Body of pancreas (tissue), 4 donors: ENCODE measurements at regions not wholly inside any gene's neighbourhood (a gene's known extent, or its start where the extent isn't known, plus 50 kb on each side); places are given as distances from the start of the nearest gene placed in this dataset.

Source experiments
- ATAC-seq: fragments of 150-250 bp; one replicate; pipeline ENCODE4 v1.9.1; 2016
- DNase-seq, 4 donors: peaks; one replicate each; pipeline ENCODE4 v3.0.0-alpha.2; 2019
- H3K27ac ChIP-seq, 4 donors: fragments of 200-600 bp; sonication (generic); 1 replicate in 3 of 4; 2 replicates in 1 of 4; pipeline versions ENCODE4 v1.5.1 to v1.6.1; 2016 to 2019; ENCODE audit warnings: mild to moderate bottlenecking in 1 of 4, mixed read lengths in 1 of 4, moderate library complexity in 1 of 4
- H3K27me3 ChIP-seq, 2 donors: fragments of 200-600 bp; sonication (generic); one replicate each; pipeline ENCODE4 v1.6.0; 2016; ENCODE audit warnings: mild to moderate bottlenecking in 1 of 2
- H3K36me3 ChIP-seq, 2 donors: fragments of 200-600 bp; sonication (generic); replicated peaks in 1 of 2; 2 replicates each; pipeline ENCODE4 v1.5.1; 2016; ENCODE audit warnings: low read depth in 2 of 2; ENCODE audit not compliant: insufficient read depth in 1 of 2
- H3K4me1 ChIP-seq: fragments of 200-600 bp; sonication (generic); one replicate; pipeline ENCODE4 v1.6.0; 2016
- H3K4me3 ChIP-seq, 2 donors: fragments of 200-600 bp; sonication (generic); 1 replicate in 1 of 2; 2 replicates in 1 of 2; pipeline ENCODE4 v1.5.1; 2016 to 2019
- H3K9me3 ChIP-seq, 3 donors: fragments of 200-600 bp; sonication (generic); 1 replicate in 2 of 3; 2 replicates in 1 of 3; pipeline ENCODE4 v1.5.1; 2016
- POLR2A ChIP-seq, 3 donors: fragments of 450-650 bp; IDR thresholded peaks; one replicate each; pipeline ENCODE4 v1.6.1; 2016; ENCODE audit warnings: antibody characterized with exemption in 3 of 3, mild to moderate bottlenecking in 2 of 3
- WGBS, 2 donors: methylation state at CpG; one replicate each; pipeline ENCODE4 v1.1.5; 2017; 5-methylcytosine and 5-hydroxymethylcytosine counted together
- intact Hi-C: fragments of 100-400 bp; cut with DNase I; formaldehyde crosslinking; loops from one replicate; pipeline ENCODE4 v1.15.1; 2023
- TF ChIP-seq, protein P1 (sequence below), 7 experiments: fragments of 450-650 bp in 4 of 7; fragments of 200-600 bp in 3 of 7; sonication (generic) in 3 of 7; IDR thresholded peaks; one replicate each; pipeline ENCODE4 v1.5.1; 2016 to 2019; ENCODE audit warnings: antibody characterized with exemption in 7 of 7

DNA sequence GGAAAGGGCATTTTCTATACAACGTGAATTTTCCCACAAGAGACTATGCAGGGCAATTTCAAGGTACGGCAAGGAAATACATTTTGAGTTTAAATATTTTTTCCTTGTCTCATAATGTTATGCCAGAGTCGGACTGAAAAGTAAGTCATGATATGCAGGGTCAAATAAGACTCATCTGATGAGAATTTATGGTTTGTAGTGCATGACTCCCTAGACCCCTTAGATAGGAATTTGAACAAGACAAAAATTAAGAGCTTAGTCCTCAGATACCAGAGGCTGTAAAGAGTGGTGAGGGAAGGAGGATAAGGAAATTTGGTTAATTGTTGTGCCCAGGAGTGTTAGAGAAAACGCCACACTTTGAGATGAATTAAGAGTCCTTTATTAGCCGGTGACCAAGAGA lies 616.6 kb downstream of the XPNPEP1 start:
- no peaks in the 10 kb centered on the region for H3K4me1 ChIP-seq
- H3K36me3 ChIP-seq: no peaks in the 10 kb centered on the region
- H3K27ac ChIP-seq: no peak overlapping the region
- intact Hi-C loops: no loop called here
- WGBS, 2 donors: 34 to 41% methylated on average over 5 of the region's 5 CpGs
- DNase-seq (no peak), ATAC-seq (no peak)
- TF ChIP-seq, protein P1, sequence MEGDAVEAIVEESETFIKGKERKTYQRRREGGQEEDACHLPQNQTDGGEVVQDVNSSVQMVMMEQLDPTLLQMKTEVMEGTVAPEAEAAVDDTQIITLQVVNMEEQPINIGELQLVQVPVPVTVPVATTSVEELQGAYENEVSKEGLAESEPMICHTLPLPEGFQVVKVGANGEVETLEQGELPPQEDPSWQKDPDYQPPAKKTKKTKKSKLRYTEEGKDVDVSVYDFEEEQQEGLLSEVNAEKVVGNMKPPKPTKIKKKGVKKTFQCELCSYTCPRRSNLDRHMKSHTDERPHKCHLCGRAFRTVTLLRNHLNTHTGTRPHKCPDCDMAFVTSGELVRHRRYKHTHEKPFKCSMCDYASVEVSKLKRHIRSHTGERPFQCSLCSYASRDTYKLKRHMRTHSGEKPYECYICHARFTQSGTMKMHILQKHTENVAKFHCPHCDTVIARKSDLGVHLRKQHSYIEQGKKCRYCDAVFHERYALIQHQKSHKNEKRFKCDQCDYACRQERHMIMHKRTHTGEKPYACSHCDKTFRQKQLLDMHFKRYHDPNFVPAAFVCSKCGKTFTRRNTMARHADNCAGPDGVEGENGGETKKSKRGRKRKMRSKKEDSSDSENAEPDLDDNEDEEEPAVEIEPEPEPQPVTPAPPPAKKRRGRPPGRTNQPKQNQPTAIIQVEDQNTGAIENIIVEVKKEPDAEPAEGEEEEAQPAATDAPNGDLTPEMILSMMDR (IDR thresholded peaks at IDR 0.05): no peak
- TF ChIP-seq POLR2A (IDR thresholded peaks at IDR 0.05): no peak
- no peaks in the 10 kb centered on the region for H3K27me3 ChIP-seq
- no peak overlapping the region for H3K4me3 ChIP-seq
- H3K9me3 ChIP-seq: no peaks in the 10 kb centered on the region

DNA sequence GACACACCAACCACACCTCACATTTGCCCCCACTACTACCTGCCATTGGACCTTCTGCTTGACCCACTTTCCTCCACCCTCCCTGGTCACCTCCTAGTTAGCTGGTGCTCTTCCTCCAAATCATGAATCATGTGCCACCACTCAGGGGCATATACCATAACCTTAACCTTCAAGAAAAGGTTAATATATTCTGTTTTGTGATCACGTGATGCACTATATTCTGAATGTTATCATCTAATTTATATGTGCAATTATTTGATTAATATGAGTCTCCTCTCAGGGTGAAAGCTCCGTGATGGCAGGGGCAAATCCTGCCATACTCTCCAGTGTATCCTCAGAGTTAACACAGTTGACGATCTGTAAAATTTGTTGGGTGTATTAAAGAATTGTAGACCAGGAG lies 635.5 kb downstream of the XPNPEP1 start:
- WGBS, 2 donors: 65 to 72% methylated on average over 3 of the region's 3 CpGs
- TF ChIP-seq, protein P1 (IDR thresholded peaks at IDR 0.05): no peak
- TF ChIP-seq POLR2A (IDR thresholded peaks at IDR 0.05): no peak

DNA sequence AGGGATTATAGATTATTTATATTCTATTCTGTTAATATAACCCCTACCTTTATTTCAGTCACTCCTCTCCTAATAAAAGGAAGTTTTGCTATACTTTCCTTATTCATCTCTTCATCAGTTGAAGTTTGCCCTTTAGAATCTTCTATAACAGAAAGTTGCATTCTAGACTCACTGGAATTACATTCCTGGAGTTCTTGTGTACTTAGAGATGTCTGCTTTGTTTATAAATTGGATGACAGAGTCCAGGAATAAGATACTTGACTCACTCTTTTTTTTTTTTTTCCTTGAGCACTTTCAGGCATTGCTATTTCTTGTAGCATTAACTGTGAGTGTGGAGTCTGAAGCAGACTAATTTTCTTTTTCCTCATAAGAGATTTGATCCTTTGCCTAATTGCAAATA lies 640.8 kb downstream of the XPNPEP1 start:
- ATAC-seq: no peak
- H3K36me3 ChIP-seq: no peaks in the 10 kb centered on the region
- no peaks in the 10 kb centered on the region for H3K4me1 ChIP-seq
- no peaks in the 10 kb centered on the region for H3K27me3 ChIP-seq
- intact Hi-C loops: no loop called here
- no peak overlapping the region for H3K4me3 ChIP-seq
- no peak for DNase-seq
- no peaks in the 10 kb centered on the region for H3K9me3 ChIP-seq
- no peak overlapping the region for H3K27ac ChIP-seq
- TF ChIP-seq, protein P1 (IDR thresholded peaks at IDR 0.05): no peak
- TF ChIP-seq POLR2A (IDR thresholded peaks at IDR 0.05): no peak

More for the DNA sequence above, 635.5 kb downstream of the XPNPEP1 start:
- DNase-seq (no peak), ATAC-seq (no peak)
- Histone ChIP-seq H3K4me1 (no peaks in the 10 kb centered on the region), H3K36me3 (no peaks in the 10 kb centered on the region), H3K4me3 (no peak overlapping the region), H3K27ac (no peak overlapping the region), H3K9me3 (no peaks in the 10 kb centered on the region), H3K27me3 (no peaks in the 10 kb centered on the region)
- intact Hi-C loops: no loop called here

DNA sequence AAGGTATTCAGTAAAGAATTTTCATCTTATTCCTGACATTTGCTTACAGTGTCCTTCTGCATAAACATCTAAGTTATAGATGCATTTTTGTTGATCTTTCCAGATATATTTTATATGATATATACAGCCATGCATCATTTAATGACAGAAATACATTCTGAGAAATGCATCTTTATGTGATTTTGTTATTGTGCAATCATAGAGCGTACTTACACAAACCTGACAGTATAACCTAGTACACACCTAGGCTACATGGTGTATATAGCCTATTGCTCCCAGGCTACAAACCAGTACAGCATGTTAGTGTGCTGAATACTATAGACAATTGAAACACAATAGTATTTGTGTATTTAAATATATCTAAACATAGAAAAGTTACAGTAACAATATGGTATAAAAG lies 642.0 kb downstream of the XPNPEP1 start:
- intact Hi-C loops: no loop called here
- Histone ChIP-seq H3K36me3 (no peaks in the 10 kb centered on the region), H3K4me3 (no peak overlapping the region), H3K27ac (no peak overlapping the region), H3K9me3 (no peaks in the 10 kb centered on the region), H3K27me3 (no peaks in the 10 kb centered on the region), H3K4me1 (no peaks in the 10 kb centered on the region)
- no peak for DNase-seq
- ATAC-seq: no peak
- TF ChIP-seq, protein P1 (IDR thresholded peaks at IDR 0.05): no peak
- no peak for TF ChIP-seq POLR2A (IDR thresholded peaks at IDR 0.05)
- WGBS, 2 donors: 91 to 95% methylated on average over 1 of the region's 1 CpG

DNA sequence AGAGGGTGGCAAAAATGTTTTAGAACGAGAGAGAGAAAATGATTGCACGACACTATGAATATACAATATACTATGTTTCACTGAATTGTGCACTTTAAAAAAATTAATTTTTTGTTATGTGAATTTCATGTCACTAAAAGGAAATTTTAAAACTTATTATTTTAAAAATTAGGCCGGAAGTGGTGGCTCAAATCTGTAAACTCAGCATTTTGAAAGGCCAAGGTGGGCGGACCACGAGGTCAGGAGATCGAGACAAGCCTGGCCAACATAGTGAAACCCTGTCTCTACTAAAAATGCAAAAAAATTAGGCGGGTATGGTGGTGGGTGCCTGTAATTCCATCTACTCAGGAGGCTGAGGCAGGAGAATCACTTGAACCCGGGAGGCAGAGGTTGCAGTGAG lies 642.5 kb downstream of the XPNPEP1 start:
- intact Hi-C loops: no loop called here
- no peak for DNase-seq
- H3K4me1 ChIP-seq: no peaks in the 10 kb centered on the region
- H3K4me3 ChIP-seq: no peak overlapping the region
- H3K36me3 ChIP-seq: no peaks in the 10 kb centered on the region
- no peak for TF ChIP-seq POLR2A (IDR thresholded peaks at IDR 0.05)
- TF ChIP-seq, protein P1 (IDR thresholded peaks at IDR 0.05): no peak
- no peak for ATAC-seq
- H3K27me3 ChIP-seq: no peaks in the 10 kb centered on the region
- 81 to 83% methylated on average over 8 of the region's 8 CpGs for WGBS, 2 donors
- H3K9me3 ChIP-seq: no peaks in the 10 kb centered on the region
- no peak overlapping the region for H3K27ac ChIP-seq
